ENCODE measurements at regions not wholly inside any gene's neighbourhood (a gene's known extent, or its start where the extent isn't known, plus 50 kb on each side); places are given as distances from the start of the nearest gene placed in this dataset.

DNA sequence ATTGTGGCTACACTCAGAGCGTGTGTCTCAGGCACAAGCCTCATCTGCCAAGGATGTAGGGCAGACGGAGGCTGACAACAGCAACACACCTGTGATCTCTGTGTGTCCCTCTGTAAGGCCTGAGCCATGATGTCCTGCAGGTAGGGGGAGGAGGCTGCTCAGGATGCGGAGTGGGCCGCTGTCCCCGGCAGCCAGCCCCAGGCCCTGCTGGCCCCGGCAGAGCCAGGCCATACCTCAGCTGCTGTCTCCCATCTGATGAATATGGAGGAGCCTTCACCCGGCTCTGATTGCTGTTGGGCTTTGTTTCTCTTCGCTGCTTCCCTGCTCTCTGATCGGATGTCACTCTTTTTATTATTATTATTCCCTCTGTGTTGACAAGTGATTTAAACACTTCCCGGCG, 83.6 kb upstream of the NCAM1 start:
- Histone ChIP-seq H3K4me2 (ENCODE audit: low read length) (no peak overlapping the region), H3K4me1 (ENCODE audit: low read length) (no peaks in the 10 kb centered on the region), H3K36me3 (replicated peaks; ENCODE audit: low read depth, low read length) (no peaks in the 10 kb centered on the region), H3K9me3 (ENCODE audit: insufficient read depth, low read length) (no peaks in the 10 kb centered on the region), H3K27me3 (ENCODE audit: low read depth, low read length) (peaks cover 5% of the 10 kb centered on the region; the same call in 1 of the 2 replicates), H2AFZ (ENCODE audit: low read depth, low read length) (no peak overlapping the region), H4K20me1 (ENCODE audit: insufficient read depth, low read length) (no peaks in the 10 kb centered on the region), H3K9ac (ENCODE audit: low read length) (no peak overlapping the region), H3K79me2 (ENCODE audit: low read length) (no peaks in the 10 kb centered on the region), H3K4me3 (ENCODE audit: low read length) (no peak overlapping the region), H3K27ac (ENCODE audit: low read length) (no peak overlapping the region)
- TF ChIP-seq, protein P1, sequence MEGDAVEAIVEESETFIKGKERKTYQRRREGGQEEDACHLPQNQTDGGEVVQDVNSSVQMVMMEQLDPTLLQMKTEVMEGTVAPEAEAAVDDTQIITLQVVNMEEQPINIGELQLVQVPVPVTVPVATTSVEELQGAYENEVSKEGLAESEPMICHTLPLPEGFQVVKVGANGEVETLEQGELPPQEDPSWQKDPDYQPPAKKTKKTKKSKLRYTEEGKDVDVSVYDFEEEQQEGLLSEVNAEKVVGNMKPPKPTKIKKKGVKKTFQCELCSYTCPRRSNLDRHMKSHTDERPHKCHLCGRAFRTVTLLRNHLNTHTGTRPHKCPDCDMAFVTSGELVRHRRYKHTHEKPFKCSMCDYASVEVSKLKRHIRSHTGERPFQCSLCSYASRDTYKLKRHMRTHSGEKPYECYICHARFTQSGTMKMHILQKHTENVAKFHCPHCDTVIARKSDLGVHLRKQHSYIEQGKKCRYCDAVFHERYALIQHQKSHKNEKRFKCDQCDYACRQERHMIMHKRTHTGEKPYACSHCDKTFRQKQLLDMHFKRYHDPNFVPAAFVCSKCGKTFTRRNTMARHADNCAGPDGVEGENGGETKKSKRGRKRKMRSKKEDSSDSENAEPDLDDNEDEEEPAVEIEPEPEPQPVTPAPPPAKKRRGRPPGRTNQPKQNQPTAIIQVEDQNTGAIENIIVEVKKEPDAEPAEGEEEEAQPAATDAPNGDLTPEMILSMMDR (IDR thresholded peaks at IDR 0.05; ENCODE audit: low read depth, low read length), result no peak
- no peak for TF ChIP-seq EZH2phosphoT487 (IDR thresholded peaks at IDR 0.05; ENCODE audit: low read depth)

DNA sequence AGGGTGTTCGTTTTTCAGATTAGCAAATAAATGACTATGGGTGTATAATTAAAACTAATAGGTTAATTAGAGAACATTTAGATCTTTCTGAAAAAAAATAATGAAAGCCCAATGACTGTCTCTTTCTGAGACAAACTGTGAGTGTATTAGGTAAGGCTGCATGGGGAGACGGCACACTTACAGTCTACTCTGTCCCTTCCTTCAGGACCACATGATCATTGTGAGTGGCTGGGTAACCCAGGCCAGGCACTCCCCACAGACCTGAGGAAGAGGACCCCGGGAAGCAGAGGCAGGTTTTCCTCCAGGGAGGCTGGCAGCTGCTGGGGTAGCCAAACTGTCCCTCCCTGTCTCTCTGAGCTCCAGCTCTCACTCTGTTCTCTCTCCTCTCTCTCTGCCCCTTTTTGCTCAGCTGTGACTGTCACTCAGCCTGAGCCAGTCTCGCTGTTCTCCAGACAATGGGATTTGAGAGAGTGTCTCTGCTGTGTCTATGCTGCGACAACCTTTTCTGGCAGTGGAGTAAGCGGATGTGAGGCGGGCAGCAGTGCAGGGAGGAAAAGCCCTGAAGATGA, 83.1 kb upstream of the NCAM1 start:
- Histone ChIP-seq H3K79me2 (ENCODE audit: low read length) (no peaks in the 10 kb centered on the region), H3K9ac (ENCODE audit: low read length) (no peak overlapping the region), H3K9me3 (ENCODE audit: insufficient read depth, low read length) (no peaks in the 10 kb centered on the region), H3K4me1 (ENCODE audit: low read length) (no peaks in the 10 kb centered on the region), H3K4me3 (ENCODE audit: low read length) (no peak overlapping the region), H3K4me2 (ENCODE audit: low read length) (no peak overlapping the region), H2AFZ (ENCODE audit: low read depth, low read length) (no peak overlapping the region), H3K27me3 (ENCODE audit: low read depth, low read length) (peaks cover 5% of the 10 kb centered on the region; the same call in 1 of the 2 replicates), H3K36me3 (replicated peaks; ENCODE audit: low read depth, low read length) (no peaks in the 10 kb centered on the region), H4K20me1 (ENCODE audit: insufficient read depth, low read length) (no peaks in the 10 kb centered on the region), H3K27ac (ENCODE audit: low read length) (no peak overlapping the region)
- TF ChIP-seq, protein P1 (IDR thresholded peaks at IDR 0.05; ENCODE audit: low read depth, low read length), result no peak
- no peak for TF ChIP-seq EZH2phosphoT487 (IDR thresholded peaks at IDR 0.05; ENCODE audit: low read depth)

DNA sequence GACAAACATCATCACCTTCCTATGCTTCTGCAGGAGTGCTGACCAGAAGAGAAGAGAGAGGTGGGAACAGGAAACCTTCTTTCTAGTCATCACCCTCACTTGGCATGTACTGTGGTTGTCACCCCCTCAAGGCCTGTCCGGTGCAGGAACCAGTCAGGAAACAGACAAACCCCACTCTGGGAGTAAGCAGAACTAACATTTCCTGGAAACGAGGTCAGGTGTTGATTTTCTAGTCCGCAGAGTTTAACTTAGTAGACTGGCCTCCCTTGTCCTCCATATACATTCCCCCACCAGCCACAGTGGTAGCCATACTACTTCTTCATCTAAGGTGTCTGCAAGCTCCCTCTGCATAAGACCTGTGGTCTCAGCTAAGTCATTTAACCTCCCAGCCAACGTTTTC, 80.7 kb upstream of the NCAM1 start:
- H3K36me3 ChIP-seq (replicated peaks; ENCODE audit: low read depth, low read length), result no peaks in the 10 kb centered on the region
- H4K20me1 ChIP-seq (ENCODE audit: insufficient read depth, low read length), result no peaks in the 10 kb centered on the region
- TF ChIP-seq, protein P1 (IDR thresholded peaks at IDR 0.05; ENCODE audit: low read depth, low read length), result no peak
- TF ChIP-seq EZH2phosphoT487 (IDR thresholded peaks at IDR 0.05; ENCODE audit: low read depth), result no peak
- H3K4me1 ChIP-seq (ENCODE audit: low read length), result no peaks in the 10 kb centered on the region
- no peak overlapping the region for H3K4me3 ChIP-seq (ENCODE audit: low read length)
- no peak overlapping the region for H3K9ac ChIP-seq (ENCODE audit: low read length)
- peaks cover 5% of the 10 kb centered on the region; the same call in 1 of the 2 replicates for H3K27me3 ChIP-seq (ENCODE audit: low read depth, low read length)
- no peak overlapping the region for H2AFZ ChIP-seq (ENCODE audit: low read depth, low read length)
- H3K79me2 ChIP-seq (ENCODE audit: low read length), result no peaks in the 10 kb centered on the region
- H3K27ac ChIP-seq (ENCODE audit: low read length), result no peak overlapping the region
- no peaks in the 10 kb centered on the region for H3K9me3 ChIP-seq (ENCODE audit: insufficient read depth, low read length)
- H3K4me2 ChIP-seq (ENCODE audit: low read length), result no peak overlapping the region

DNA sequence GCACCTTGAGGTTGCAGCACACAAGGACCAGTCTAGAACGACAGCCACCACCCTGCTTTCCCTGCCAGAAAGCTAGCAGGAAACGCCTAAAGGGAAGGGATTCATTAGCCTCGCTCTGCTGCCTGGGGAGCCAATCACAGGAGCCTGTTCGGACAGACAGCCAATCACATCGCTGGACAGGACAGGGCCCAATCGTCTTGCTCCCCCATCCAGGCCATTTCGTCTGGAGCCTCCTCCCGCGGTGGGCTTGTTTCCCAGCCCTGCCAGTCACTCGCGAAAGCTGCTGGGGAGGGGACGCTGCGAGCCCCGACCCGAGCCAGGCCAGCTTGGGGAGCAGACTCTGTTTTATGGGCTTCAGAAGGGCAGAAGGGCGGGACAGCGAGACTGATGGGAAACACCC, 79.8 kb upstream of the NCAM1 start:
- TF ChIP-seq EZH2phosphoT487 (IDR thresholded peaks at IDR 0.05; ENCODE audit: low read depth), result no peak
- TF ChIP-seq, protein P1 (IDR thresholded peaks at IDR 0.05; ENCODE audit: low read depth, low read length), result no peak
- H3K4me3 ChIP-seq (ENCODE audit: low read length), result no peak overlapping the region

More for the DNA sequence above, 79.8 kb upstream of the NCAM1 start:
- Histone ChIP-seq H4K20me1 (ENCODE audit: insufficient read depth, low read length) (no peaks in the 10 kb centered on the region), H3K79me2 (ENCODE audit: low read length) (no peaks in the 10 kb centered on the region), H2AFZ (ENCODE audit: low read depth, low read length) (no peak overlapping the region), H3K4me2 (ENCODE audit: low read length) (no peak overlapping the region), H3K4me1 (ENCODE audit: low read length) (no peaks in the 10 kb centered on the region), H3K9me3 (ENCODE audit: insufficient read depth, low read length) (no peaks in the 10 kb centered on the region), H3K27me3 (ENCODE audit: low read depth, low read length) (peaks cover 5% of the 10 kb centered on the region; the same call in 1 of the 2 replicates), H3K27ac (ENCODE audit: low read length) (no peak overlapping the region), H3K9ac (ENCODE audit: low read length) (no peak overlapping the region), H3K36me3 (replicated peaks; ENCODE audit: low read depth, low read length) (no peaks in the 10 kb centered on the region)

Measured in OCI-LY3 (cell line).